Adrenal gland (tissue), 9 donors: ENCODE measurements at regions not wholly inside any gene's neighbourhood (a gene's known extent, or its start where the extent isn't known, plus 50 kb on each side); places are given as distances from the start of the nearest gene placed in this dataset.

Experiments
- DNase-seq, 7 donors: peaks; one replicate each; pipeline ENCODE4 v3.0.0-alpha.2; 2019 to 2020
- H3K27ac ChIP-seq, 5 donors: fragments of 200-600 bp; sonication (generic) in 4 of 5; 1 replicate in 3 of 5; 2 replicates in 2 of 5; pipeline versions ENCODE4 v1.5.1 to v1.8.0; 2016 to 2020; ENCODE audit warnings: mild to moderate bottlenecking in 1 of 5
- H3K27me3 ChIP-seq: fragments of 200-600 bp; 2 replicates; pipeline ENCODE4 v1.8.0; 2021
- H3K36me3 ChIP-seq, 2 donors: fragments of 200-600 bp; replicated peaks in 1 of 2; 1 replicate in 1 of 2; 2 replicates in 1 of 2; pipeline versions ENCODE4 v1.5.1 to v1.8.0; 2018 to 2022
- H3K4me1 ChIP-seq, 2 donors: fragments of 200-600 bp; replicated peaks in 1 of 2; 1 replicate in 1 of 2; 2 replicates in 1 of 2; pipeline versions ENCODE4 v1.5.1 to v1.8.0; 2018 to 2021
- H3K4me3 ChIP-seq, 4 donors: fragments of 200-600 bp; sonication (generic) in 3 of 4; one replicate each; pipeline ENCODE4 v1.5.1; 2016 to 2018
- H3K9me3 ChIP-seq, 3 donors: fragments of 200-600 bp; sonication (generic) in 1 of 3; replicated peaks in 1 of 3; 1 replicate in 2 of 3; 2 replicates in 1 of 3; pipeline versions ENCODE4 v1.5.1 to v1.8.0; 2016 to 2021
- POLR2A ChIP-seq, 2 donors: fragments of 450-650 bp; IDR thresholded peaks; one replicate each; pipeline ENCODE4 v1.6.1; 2017; ENCODE audit warnings: antibody characterized with exemption in 2 of 2, mild to moderate bottlenecking in 2 of 2, moderate library complexity in 1 of 2
- WGBS, 4 donors: extraction: QIAGEN DNeasy Blood & Tissue Kit in 2 of 4; methylation state at CpG; one replicate each; pipeline versions ENCODE4 v1.1.5 to v1.1.7; 2013 to 2017; 5-methylcytosine and 5-hydroxymethylcytosine counted together
- intact Hi-C, 2 donors: fragments of 100-400 bp; cut with DNase I; formaldehyde crosslinking; loops; one replicate each; pipeline versions ENCODE4 v1.14.1 to v1.15.0; 2022 to 2023
- TF ChIP-seq, protein P1 (sequence below), 6 experiments: fragments of 450-650 bp in 4 of 6; fragments of 200-600 bp in 2 of 6; sonication (generic) in 1 of 6; IDR thresholded peaks; 1 replicate in 5 of 6; 2 replicates in 1 of 6; pipeline versions ENCODE4 v1.5.1 to v1.8.0; 2016 to 2021; ENCODE audit warnings: antibody characterized with exemption in 6 of 6, mild to moderate bottlenecking in 2 of 6, moderate library complexity in 1 of 6
- donor health status: healthy with polysubstance abuse.
- donor health status: Bipolar disorder and iron deficiency.
- donor health status: DM: yes; HTN: yes; CAD: no.
- donor health status: DM: no; HTN: no; CAD: no.
- donor health status: DM: no; HTN: no; CAD: no.

DNA sequence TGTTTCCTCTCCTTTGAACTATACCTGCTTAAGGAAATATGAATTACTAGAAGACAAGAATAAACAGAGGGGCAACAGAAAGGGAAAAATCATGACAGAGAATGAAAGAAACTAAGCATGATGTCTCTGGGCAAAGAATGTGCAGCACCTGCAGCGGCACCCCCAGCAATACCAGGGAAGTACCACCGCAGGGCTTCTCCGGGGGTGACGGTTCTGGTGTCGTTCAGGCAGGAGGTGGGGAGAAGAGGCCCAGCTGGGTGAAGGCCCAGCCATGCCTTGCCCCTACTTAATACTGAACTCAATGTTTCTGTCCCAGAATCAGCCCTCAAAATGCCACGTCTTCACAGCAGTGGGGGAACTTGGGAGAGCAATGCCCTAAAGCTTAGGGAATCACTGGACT is 337.6 kb downstream of the CDC14C start:
- no peaks in the 10 kb centered on the region for H3K9me3 ChIP-seq
- no peak overlapping the region for H3K4me3 ChIP-seq
- no peak overlapping the region for H3K27ac ChIP-seq
- intact Hi-C loops, result no loop called here
- WGBS, 4 donors, result 78 to 88% (median 86%) methylated on average over 6 of the region's 6 CpGs
- no peaks in the 10 kb centered on the region for H3K4me1 ChIP-seq
- no peak for DNase-seq
- TF ChIP-seq, protein P1, sequence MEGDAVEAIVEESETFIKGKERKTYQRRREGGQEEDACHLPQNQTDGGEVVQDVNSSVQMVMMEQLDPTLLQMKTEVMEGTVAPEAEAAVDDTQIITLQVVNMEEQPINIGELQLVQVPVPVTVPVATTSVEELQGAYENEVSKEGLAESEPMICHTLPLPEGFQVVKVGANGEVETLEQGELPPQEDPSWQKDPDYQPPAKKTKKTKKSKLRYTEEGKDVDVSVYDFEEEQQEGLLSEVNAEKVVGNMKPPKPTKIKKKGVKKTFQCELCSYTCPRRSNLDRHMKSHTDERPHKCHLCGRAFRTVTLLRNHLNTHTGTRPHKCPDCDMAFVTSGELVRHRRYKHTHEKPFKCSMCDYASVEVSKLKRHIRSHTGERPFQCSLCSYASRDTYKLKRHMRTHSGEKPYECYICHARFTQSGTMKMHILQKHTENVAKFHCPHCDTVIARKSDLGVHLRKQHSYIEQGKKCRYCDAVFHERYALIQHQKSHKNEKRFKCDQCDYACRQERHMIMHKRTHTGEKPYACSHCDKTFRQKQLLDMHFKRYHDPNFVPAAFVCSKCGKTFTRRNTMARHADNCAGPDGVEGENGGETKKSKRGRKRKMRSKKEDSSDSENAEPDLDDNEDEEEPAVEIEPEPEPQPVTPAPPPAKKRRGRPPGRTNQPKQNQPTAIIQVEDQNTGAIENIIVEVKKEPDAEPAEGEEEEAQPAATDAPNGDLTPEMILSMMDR (IDR thresholded peaks at IDR 0.05), result no peak
- TF ChIP-seq POLR2A (IDR thresholded peaks at IDR 0.05), result no peak
- H3K36me3 ChIP-seq, result no peaks in the 10 kb centered on the region
- H3K27me3 ChIP-seq, result no peaks in the 10 kb centered on the region

DNA sequence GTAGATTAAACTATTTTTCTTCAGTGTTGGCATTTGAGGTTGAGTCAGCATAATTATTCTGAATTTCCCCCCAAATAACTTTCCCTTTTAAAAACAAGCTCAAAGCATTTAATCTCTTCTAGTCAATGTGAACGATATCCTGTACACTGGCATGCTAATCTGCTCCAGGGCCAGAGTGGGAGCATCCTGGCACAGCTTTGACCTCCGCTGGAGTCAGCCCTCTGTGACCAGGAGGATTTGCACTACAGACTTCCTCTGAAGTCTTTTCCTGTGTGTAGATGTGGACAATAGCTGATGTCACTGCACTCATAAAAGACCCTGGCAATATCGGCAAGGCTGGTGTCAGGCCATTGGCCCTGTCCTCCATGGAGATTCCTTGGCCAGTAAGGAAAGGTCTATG is 340.2 kb downstream of the CDC14C start:
- TF ChIP-seq POLR2A (IDR thresholded peaks at IDR 0.05), result no peak
- TF ChIP-seq, protein P1 (IDR thresholded peaks at IDR 0.05), result no peak
- WGBS, 4 donors, result 35 to 70% (median 55%) methylated on average over 2 to 3 of the region's 3 CpGs

DNA sequence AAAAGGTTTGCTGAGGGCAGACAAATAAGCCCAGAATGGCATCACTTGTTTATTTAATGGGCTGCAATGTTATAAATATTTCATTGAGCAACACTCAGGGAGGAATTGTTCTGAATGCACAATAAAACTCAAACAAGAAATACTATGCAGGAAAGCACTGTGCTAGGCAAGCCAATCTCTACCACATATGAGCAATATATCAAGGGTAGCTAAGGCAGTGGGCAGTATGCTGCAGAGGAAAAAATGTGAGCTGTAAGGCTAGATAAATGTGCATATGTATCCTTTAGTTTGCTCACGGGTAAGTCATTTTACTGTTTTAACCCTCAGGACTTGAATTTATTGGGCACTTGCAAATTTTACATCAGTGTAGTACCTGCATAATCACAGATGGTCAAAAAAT is 349.6 kb downstream of the CDC14C start:
- Histone ChIP-seq H3K9me3 (no peaks in the 10 kb centered on the region), H3K4me3 (no peak overlapping the region), H3K27me3 (no peaks in the 10 kb centered on the region), H3K27ac (no peak overlapping the region), H3K4me1 (no peaks in the 10 kb centered on the region), H3K36me3 (no peaks in the 10 kb centered on the region)
- DNase-seq, result no peak
- intact Hi-C loops, result no loop called here
- WGBS, 4 donors, result 36 to 58% (median 46%) methylated on average over 1 of the region's 1 CpG
- TF ChIP-seq POLR2A (IDR thresholded peaks at IDR 0.05), result no peak
- TF ChIP-seq, protein P1 (IDR thresholded peaks at IDR 0.05), result no peak

More for the DNA sequence above, 340.2 kb downstream of the CDC14C start:
- DNase-seq, result no peak
- Histone ChIP-seq H3K4me1 (no peaks in the 10 kb centered on the region), H3K36me3 (no peaks in the 10 kb centered on the region), H3K27ac (no peak overlapping the region), H3K9me3 (no peaks in the 10 kb centered on the region), H3K4me3 (no peak overlapping the region), H3K27me3 (no peaks in the 10 kb centered on the region)
- intact Hi-C loops, result no loop called here

DNA sequence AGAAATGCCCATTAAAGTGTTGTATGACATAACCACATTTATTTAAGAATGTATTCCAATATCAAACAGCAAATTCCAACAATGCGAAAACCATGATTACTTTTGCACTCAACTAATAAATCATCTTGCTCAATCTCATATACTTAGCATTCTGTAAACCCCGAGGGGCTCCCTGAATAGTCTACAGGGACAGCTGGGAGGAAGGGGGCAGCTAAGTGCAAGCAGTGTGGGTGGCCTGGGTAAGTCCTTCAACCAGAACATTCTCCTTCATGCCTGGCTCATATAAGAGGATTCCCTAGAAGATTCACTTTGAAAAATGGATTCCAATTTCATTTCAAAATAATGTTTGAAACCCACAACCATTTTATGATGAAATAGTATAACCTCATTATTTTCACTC is 355.5 kb downstream of the CDC14C start:
- no peaks in the 10 kb centered on the region for H3K9me3 ChIP-seq
- H3K27me3 ChIP-seq, result no peaks in the 10 kb centered on the region
- no peak overlapping the region for H3K4me3 ChIP-seq
- no peaks in the 10 kb centered on the region for H3K36me3 ChIP-seq
- TF ChIP-seq POLR2A (IDR thresholded peaks at IDR 0.05), result no peak
- TF ChIP-seq, protein P1 (IDR thresholded peaks at IDR 0.05), result no peak
- H3K27ac ChIP-seq, result no peak overlapping the region
- no peaks in the 10 kb centered on the region for H3K4me1 ChIP-seq
- 38 to 57% (median 52%) methylated on average over 2 of the region's 2 CpGs for WGBS, 4 donors
- intact Hi-C loops, result no loop called here
- no peak for DNase-seq
